IMR-90 (cell line): ENCODE measurements at regions not wholly inside any gene's neighbourhood (a gene's known extent, or its start where the extent isn't known, plus 50 kb on each side); places are given as distances from the start of the nearest gene placed in this dataset.

Source experiments
- ATAC-seq: fragments of 200-7000 bp; cut with Tn5 transposase; 2 replicates; pipeline ENCODE4 v1.9.1; 2020; ENCODE audit warnings: low read depth, mild to moderate bottlenecking, moderate library complexity
- BruUV-seq: library from RNA; stranded (reverse); fragments of 400-500 nt; replicated peaks from 2 replicates; lab custom pipeline; 2021; lab: Mats Ljungman, UMichigan
- CTCF ChIA-PET: fragments of 300-600 bp; formaldehyde crosslinking; extraction: SDS; loops from one replicate; lab custom pipeline; 2021; ENCODE audit warnings: antibody characterized with exemption; lab: Yijun Ruan, JAX
- POLR2A ChIA-PET: fragments of 300-600 bp; sonication (Branson Sonifier 250); formaldehyde crosslinking; loops from one replicate; lab custom pipeline; 2022; ENCODE audit warnings: antibody characterized with exemption; ENCODE audit not compliant: unreplicated experiment; lab: Charles Lee
- DNase-seq: peaks from one replicate; pipeline ENCODE4 v3.0.0; 2013
- H2AFZ ChIP-seq: replicated peaks from 2 replicates; pipeline ENCODE3; 2013; ENCODE audit warnings: low read length, mild to moderate bottlenecking; ENCODE audit not compliant: poor library complexity
- H2AK5ac ChIP-seq: 2 replicates; pipeline ENCODE4 v1.6.1; 2013; ENCODE audit warnings: low read depth, low read length, inconsistent platforms
- H2AK9ac ChIP-seq: replicated peaks from 2 replicates; pipeline ENCODE3; 2013; ENCODE audit warnings: mild to moderate bottlenecking, low read depth, low read length, moderate library complexity; ENCODE audit not compliant: poor library complexity
- H2BK120ac ChIP-seq: 2 replicates; pipeline ENCODE4 v1.6.1; 2013; ENCODE audit warnings: low read depth, low read length, inconsistent platforms
- H2BK15ac ChIP-seq: 3 replicates; pipeline ENCODE4 v1.6.1; 2013; ENCODE audit warnings: low read depth, low read length, inconsistent platforms
- H2BK20ac ChIP-seq: 2 replicates; pipeline ENCODE4 v1.6.1; 2013; ENCODE audit warnings: low read depth, mild to moderate bottlenecking, inconsistent platforms, low read length, moderate library complexity
- H2BK5ac ChIP-seq: 2 replicates; pipeline ENCODE4 v1.6.1; 2013; ENCODE audit warnings: mild to moderate bottlenecking, low read depth, low read length, inconsistent platforms; ENCODE audit not compliant: poor library complexity, severe bottlenecking
- H3K14ac ChIP-seq: replicated peaks from 2 replicates; pipeline ENCODE4 v1.6.1; 2013; ENCODE audit warnings: low read depth, low read length, inconsistent platforms
- H3K18ac ChIP-seq: 2 replicates; pipeline ENCODE4 v1.6.1; 2013; ENCODE audit warnings: low read depth, low read length, control low read depth
- H3K23ac ChIP-seq: 2 replicates; pipeline ENCODE4 v1.6.1; 2013; ENCODE audit warnings: low read depth, low read length, inconsistent platforms
- H3K27ac ChIP-seq: 2 replicates; pipeline ENCODE4 v1.5.1; 2013; ENCODE audit warnings: mild to moderate bottlenecking, control low read depth, low read length; ENCODE audit not compliant: insufficient read depth
- H3K27me3 ChIP-seq: 2 replicates; pipeline ENCODE4 v1.6.1; 2013; ENCODE audit warnings: low read length; ENCODE audit not compliant: control insufficient read depth, insufficient read depth
- H3K36me3 ChIP-seq: 2 replicates; pipeline ENCODE4 v1.6.1; 2013; ENCODE audit warnings: low read length, mixed read lengths; ENCODE audit not compliant: control insufficient read depth, insufficient read depth
- H3K4ac ChIP-seq: 2 replicates; pipeline ENCODE4 v1.6.1; 2013; ENCODE audit warnings: low read depth, low read length, inconsistent platforms
- H3K4me1 ChIP-seq: 2 replicates; pipeline ENCODE4 v1.6.1; 2013; ENCODE audit warnings: low read length, mixed read lengths; ENCODE audit not compliant: control insufficient read depth, insufficient read depth
- H3K4me2 ChIP-seq: 2 replicates; pipeline ENCODE4 v1.6.1; 2013; ENCODE audit warnings: low read depth, mild to moderate bottlenecking, control low read depth, low read length, moderate library complexity
- H3K4me3 ChIP-seq: 2 replicates; pipeline ENCODE4 v1.5.1; 2013; ENCODE audit warnings: low read depth, mild to moderate bottlenecking, control low read depth, low read length, moderate library complexity; ENCODE audit not compliant: insufficient read depth
- H3K56ac ChIP-seq: 2 replicates; pipeline ENCODE4 v1.6.1; 2013; ENCODE audit warnings: low read length, inconsistent platforms; ENCODE audit not compliant: insufficient read depth; ENCODE audit errors: extremely low read depth
- H3K79me1 ChIP-seq, 2 experiments: 2 replicates each; pipeline ENCODE4 v1.6.1; 2013; ENCODE audit warnings: low read length in 2 of 2, inconsistent platforms in 1 of 2, low read depth in 1 of 2
- H3K9ac ChIP-seq: 2 replicates; pipeline ENCODE4 v1.6.1; 2013; ENCODE audit warnings: low read depth, low read length, control low read depth
- H3K9me1 ChIP-seq: 2 replicates; pipeline ENCODE4 v1.6.1; 2013; ENCODE audit warnings: low read length, inconsistent platforms; ENCODE audit not compliant: insufficient read depth
- H3K9me3 ChIP-seq: 2 replicates; pipeline ENCODE4 v1.6.1; 2013; ENCODE audit warnings: low read length; ENCODE audit not compliant: control insufficient read depth, insufficient read depth
- H4K20me1 ChIP-seq: 2 replicates; pipeline ENCODE4 v1.6.1; 2013; ENCODE audit warnings: low read length, inconsistent platforms; ENCODE audit not compliant: insufficient read depth
- H4K5ac ChIP-seq: 2 replicates; pipeline ENCODE4 v1.6.1; 2013; ENCODE audit warnings: mild to moderate bottlenecking, low read depth, low read length, control low read depth
- H4K8ac ChIP-seq, 2 experiments: 2 replicates each; pipeline ENCODE4 v1.6.1; 2013; ENCODE audit warnings: low read depth in 2 of 2, low read length in 2 of 2, control low read depth in 1 of 2, inconsistent platforms in 1 of 2
- H4K91ac ChIP-seq: 2 replicates; pipeline ENCODE4 v1.6.1; 2013; ENCODE audit warnings: low read depth, low read length, inconsistent platforms; ENCODE audit not compliant: insufficient read depth
- BHLHE40 ChIP-seq: fragments of 150-350 bp; IDR thresholded peaks from 2 replicates; pipeline ENCODE4 v1.6.1; 2016; ENCODE audit warnings: mild to moderate bottlenecking, low read depth, low read length
- CEBPB ChIP-seq: IDR thresholded peaks from 2 replicates; pipeline ENCODE4 v1.6.1; 2012; ENCODE audit warnings: low read depth, low read length, improper control_type of control experiment
- CHD1 ChIP-seq: IDR thresholded peaks from 2 replicates; pipeline ENCODE4 v1.6.1; 2012; ENCODE audit warnings: low read depth, low read length, improper control_type of control experiment
- CTCF ChIP-seq: conservative IDR thresholded peaks from 2 replicates; pipeline ENCODE4 v1.5.1; 2012; ENCODE audit warnings: mild to moderate bottlenecking, low read depth, low read length, improper control_type of control experiment
- FOS ChIP-seq: fragments of 150-350 bp; IDR thresholded peaks from 2 replicates; pipeline ENCODE4 v1.6.1; 2016; ENCODE audit warnings: low read depth, low read length
- MAFK ChIP-seq: IDR thresholded peaks from 2 replicates; pipeline ENCODE4 v1.6.1; 2012; ENCODE audit warnings: low read depth, low read length, improper control_type of control experiment
- MAZ ChIP-seq: IDR thresholded peaks from 2 replicates; pipeline ENCODE4 v1.6.1; 2012; ENCODE audit warnings: low read depth, mild to moderate bottlenecking, low read length, improper control_type of control experiment, moderate library complexity, borderline replicate concordance
- MXI1 ChIP-seq: IDR thresholded peaks from 2 replicates; pipeline ENCODE4 v1.6.1; 2012; ENCODE audit warnings: low read depth, mild to moderate bottlenecking, low read length, moderate library complexity, borderline replicate concordance
- RAD21 ChIP-seq: IDR thresholded peaks from 2 replicates; pipeline ENCODE4 v1.6.1; 2012; ENCODE audit warnings: low read length, improper control_type of control experiment
- RCOR1 ChIP-seq: IDR thresholded peaks from 2 replicates; pipeline ENCODE4 v1.6.1; 2012; ENCODE audit warnings: mild to moderate bottlenecking, low read length, improper control_type of control experiment; ENCODE audit not compliant: insufficient replicate concordance
- RFX5 ChIP-seq: IDR thresholded peaks from 2 replicates; pipeline ENCODE4 v1.8.0; 2012; ENCODE audit warnings: low read depth, mild to moderate bottlenecking, low read length, moderate library complexity
- USF2 ChIP-seq: fragments of 150-350 bp; IDR thresholded peaks from 2 replicates; pipeline ENCODE4 v1.6.1; 2017; ENCODE audit warnings: mild to moderate bottlenecking, antibody characterized with exemption, low read length, low read depth
- dilution Hi-C: fragments of 300-500 bp; cut with HindIII; formaldehyde crosslinking; loops from one replicate; pipeline ENCODE4 v1.14.3; 2018; ENCODE audit warnings: low sequenced_read_pairs; ENCODE audit not compliant: unreplicated experiment
- in situ Hi-C: fragments of 300-500 bp; cut with MboI; formaldehyde crosslinking; loops from 3 replicates; pipeline ENCODE4 v1.14.3; 2019; ENCODE audit warnings: low sequenced_read_pairs, inconsistent platforms, mixed read lengths
- intact Hi-C: fragments of 100-400 bp; cut with micrococcal nuclease; formaldehyde crosslinking; loops from 2 replicates; pipeline ENCODE4 v1.10.0; 2022

- Histone ChIP-seq H2AK9ac (no peak overlapping the region), H2BK20ac (no peak overlapping the region), H4K5ac (no peak overlapping the region), H3K9ac (no peak overlapping the region), H2AK5ac (no peak overlapping the region), H3K9me3 (no peaks in the 10 kb centered on the region), H2BK120ac (no peak overlapping the region), H3K4me2 (no peak overlapping the region), H3K4me3 (no peak overlapping the region), H3K36me3 (no peaks in the 10 kb centered on the region), H3K18ac (no peak overlapping the region), H3K4me1 (no peaks in the 10 kb centered on the region), H3K9me1 (no peaks in the 10 kb centered on the region), H4K8ac (no peak overlapping the region), H4K91ac (no peak overlapping the region), H2BK15ac (no peak overlapping the region), H3K27me3 (no peaks in the 10 kb centered on the region), H3K27ac (no peak overlapping the region), H3K56ac (no peak overlapping the region), H4K20me1 (no peaks in the 10 kb centered on the region), H3K4ac (no peak overlapping the region), H3K14ac (no peak overlapping the region), H2AFZ (no peak overlapping the region), H3K79me1 (no peaks in the 10 kb centered on the region), H2BK5ac (no peak overlapping the region), H3K23ac (no peak overlapping the region)
- intact Hi-C loops = no loop called here
- in situ Hi-C loops = no loop called here
- ChIA-PET CTCF (no interaction called here), POLR2A (no interaction called here)
- dilution Hi-C loops = no loop called here
- ATAC-seq (no peak), DNase-seq (no peak)
- BruUV-seq = no TSS peak
- no peak for TF ChIP-seq MXI1
- no peak for TF ChIP-seq RAD21
- TF ChIP-seq MAFK = no peak
- TF ChIP-seq RFX5 = no peak
- no peak for TF ChIP-seq CHD1
- TF ChIP-seq USF2 = no peak
- no peak for TF ChIP-seq BHLHE40
- no peak for TF ChIP-seq FOS
- no peak for TF ChIP-seq CEBPB
- no peak for TF ChIP-seq CTCF
- TF ChIP-seq MAZ = no peak
- TF ChIP-seq RCOR1 = no peak
These were observed 233.6 kb upstream of the MAP3K7 start for GRCh38 chr6:90820436-90820835.
